DOHH2 (cell line): ENCODE measurements at regions not wholly inside any gene's neighbourhood (a gene's known extent, or its start where the extent isn't known, plus 50 kb on each side); places are given as distances from the start of the nearest gene placed in this dataset.

Experiments
- H3F3A ChIP-seq: fragments of 200-600 bp; sonication (generic), shearing (Covaris generic); 2 replicates; pipeline ENCODE4 v1.6.0; 2016; ENCODE audit warnings: antibody characterized with exemption, mild to moderate bottlenecking; ENCODE audit not compliant: control insufficient read depth, insufficient read depth
- H3K27ac ChIP-seq: fragments of 200-600 bp; sonication (generic); 2 replicates; pipeline ENCODE4 v1.5.1; 2014; ENCODE audit warnings: low read depth, mild to moderate bottlenecking, low read length, moderate library complexity
- H3K27me3 ChIP-seq: fragments of 200-600 bp; sonication (generic); 2 replicates; pipeline ENCODE4 v1.6.1; 2014; ENCODE audit warnings: mild to moderate bottlenecking, low read length, mixed read lengths; ENCODE audit not compliant: control insufficient read depth
- H3K36me3 ChIP-seq: fragments of 200-600 bp; sonication (generic); 2 replicates; pipeline ENCODE4 v1.6.1; 2014; ENCODE audit warnings: mild to moderate bottlenecking, low read length, moderate library complexity, mixed read lengths; ENCODE audit not compliant: control insufficient read depth
- H3K4me1 ChIP-seq: fragments of 200-600 bp; sonication (generic); 2 replicates; pipeline ENCODE4 v1.6.1; 2014; ENCODE audit warnings: mild to moderate bottlenecking, low read length, mixed read lengths; ENCODE audit not compliant: control insufficient read depth
- H3K4me2 ChIP-seq: fragments of 200-600 bp; sonication (generic); 2 replicates; pipeline ENCODE4 v1.6.0; 2014; ENCODE audit warnings: mild to moderate bottlenecking, low read length, moderate library complexity
- H3K4me3 ChIP-seq: fragments of 200-600 bp; sonication (generic); 2 replicates; pipeline ENCODE4 v1.5.1; 2014; ENCODE audit warnings: mild to moderate bottlenecking, low read length, mixed read lengths
- H3K79me2 ChIP-seq: fragments of 200-600 bp; sonication (generic); 2 replicates; pipeline ENCODE4 v1.6.1; 2014; ENCODE audit warnings: mild to moderate bottlenecking, low read length, mixed read lengths; ENCODE audit not compliant: control insufficient read depth
- H3K9me2 ChIP-seq: fragments of 200-600 bp; sonication (generic); replicated peaks from 2 replicates; pipeline ENCODE4 v1.6.1; 2014; ENCODE audit warnings: mild to moderate bottlenecking, low read length, mixed read lengths; ENCODE audit not compliant: control insufficient read depth
- H3K9me3 ChIP-seq: fragments of 200-600 bp; sonication (generic); 2 replicates; pipeline ENCODE4 v1.6.1; 2014; ENCODE audit warnings: antibody characterized with exemption, low read length, mixed read lengths; ENCODE audit not compliant: control insufficient read depth, insufficient read depth
- H4K20me1 ChIP-seq: fragments of 200-600 bp; sonication (generic); 2 replicates; pipeline ENCODE4 v1.6.0; 2014; ENCODE audit warnings: low read depth, mild to moderate bottlenecking, antibody characterized with exemption, low read length, moderate library complexity; ENCODE audit not compliant: control insufficient read depth, insufficient read depth
- EZH2phosphoT487 ChIP-seq: fragments of 200-600 bp; sonication (generic); IDR thresholded peaks from 2 replicates; pipeline ENCODE4 v1.6.1; 2017; ENCODE audit warnings: borderline replicate concordance, mild to moderate bottlenecking, antibody characterized with exemption, low read length, moderate library complexity, mixed read lengths
- TF ChIP-seq, protein P1 (sequence below): fragments of 200-600 bp; sonication (generic); IDR thresholded peaks from one replicate; pipeline ENCODE4 v1.5.1; 2014; ENCODE audit warnings: antibody characterized with exemption, mild to moderate bottlenecking, low read depth, low read length; ENCODE audit not compliant: poor library complexity, severe bottlenecking

DNA sequence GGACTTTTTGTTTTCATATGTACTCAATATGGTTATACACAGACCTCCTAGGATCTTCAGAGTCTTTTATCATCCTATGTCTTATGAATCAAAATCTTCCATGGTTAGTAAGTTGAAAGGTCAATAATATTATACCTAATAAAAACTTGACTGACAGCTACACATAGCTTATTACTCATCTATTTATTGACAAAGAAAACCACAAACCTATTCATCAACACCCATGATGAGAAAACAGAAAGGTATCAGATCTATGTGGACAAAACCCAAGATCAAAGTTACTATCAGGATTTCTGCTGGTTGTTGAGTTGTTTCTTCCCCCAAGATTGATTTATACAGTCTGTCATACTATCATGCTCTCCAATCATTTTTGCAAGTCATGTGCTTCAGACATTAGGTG, 460.1 kb upstream of the MANEA start:
- no peaks in the 10 kb centered on the region for H3K9me3 ChIP-seq
- no peaks in the 10 kb centered on the region for H3K36me3 ChIP-seq
- TF ChIP-seq, protein P1, sequence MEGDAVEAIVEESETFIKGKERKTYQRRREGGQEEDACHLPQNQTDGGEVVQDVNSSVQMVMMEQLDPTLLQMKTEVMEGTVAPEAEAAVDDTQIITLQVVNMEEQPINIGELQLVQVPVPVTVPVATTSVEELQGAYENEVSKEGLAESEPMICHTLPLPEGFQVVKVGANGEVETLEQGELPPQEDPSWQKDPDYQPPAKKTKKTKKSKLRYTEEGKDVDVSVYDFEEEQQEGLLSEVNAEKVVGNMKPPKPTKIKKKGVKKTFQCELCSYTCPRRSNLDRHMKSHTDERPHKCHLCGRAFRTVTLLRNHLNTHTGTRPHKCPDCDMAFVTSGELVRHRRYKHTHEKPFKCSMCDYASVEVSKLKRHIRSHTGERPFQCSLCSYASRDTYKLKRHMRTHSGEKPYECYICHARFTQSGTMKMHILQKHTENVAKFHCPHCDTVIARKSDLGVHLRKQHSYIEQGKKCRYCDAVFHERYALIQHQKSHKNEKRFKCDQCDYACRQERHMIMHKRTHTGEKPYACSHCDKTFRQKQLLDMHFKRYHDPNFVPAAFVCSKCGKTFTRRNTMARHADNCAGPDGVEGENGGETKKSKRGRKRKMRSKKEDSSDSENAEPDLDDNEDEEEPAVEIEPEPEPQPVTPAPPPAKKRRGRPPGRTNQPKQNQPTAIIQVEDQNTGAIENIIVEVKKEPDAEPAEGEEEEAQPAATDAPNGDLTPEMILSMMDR = no peak
- no peak for TF ChIP-seq EZH2phosphoT487
- no peaks in the 10 kb centered on the region for H3K4me1 ChIP-seq
- H3F3A ChIP-seq = no peaks in the 10 kb centered on the region
- H3K4me3 ChIP-seq = no peak overlapping the region
- H3K4me2 ChIP-seq = no peak overlapping the region
- no peaks in the 10 kb centered on the region for H3K79me2 ChIP-seq
- no peaks in the 10 kb centered on the region for H4K20me1 ChIP-seq
- H3K27me3 ChIP-seq = no peaks in the 10 kb centered on the region
- no peaks in the 10 kb centered on the region for H3K9me2 ChIP-seq
- H3K27ac ChIP-seq = no peak overlapping the region

DNA sequence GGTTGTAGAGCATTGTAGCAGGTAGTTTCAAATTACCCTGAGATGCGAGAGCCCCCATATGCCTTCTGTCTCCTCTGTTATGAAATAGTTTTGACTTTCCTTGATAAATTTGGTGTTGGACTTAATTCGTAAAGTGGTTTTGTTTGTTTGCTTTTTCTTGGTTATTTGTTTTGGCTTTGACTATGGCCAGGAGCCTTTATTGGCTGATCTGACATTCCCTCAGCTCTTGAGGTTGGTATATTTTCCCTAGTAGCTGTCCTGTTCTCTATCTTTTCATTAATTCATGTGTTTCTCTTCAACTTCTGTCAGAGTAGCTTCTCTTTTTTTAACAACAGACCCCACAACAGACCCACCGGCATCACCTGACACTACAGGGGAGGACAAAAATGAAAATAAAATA, 457.4 kb upstream of the MANEA start:
- no peaks in the 10 kb centered on the region for H3K4me1 ChIP-seq
- H3K4me2 ChIP-seq = no peak overlapping the region
- no peak for TF ChIP-seq EZH2phosphoT487
- TF ChIP-seq, protein P1 = no peak
- no peaks in the 10 kb centered on the region for H3K27me3 ChIP-seq
- H3K9me3 ChIP-seq = no peaks in the 10 kb centered on the region
- H3K9me2 ChIP-seq = no peaks in the 10 kb centered on the region
- no peaks in the 10 kb centered on the region for H3F3A ChIP-seq
- H3K36me3 ChIP-seq = no peaks in the 10 kb centered on the region
- H4K20me1 ChIP-seq = no peaks in the 10 kb centered on the region
- H3K4me3 ChIP-seq = no peak overlapping the region
- H3K27ac ChIP-seq = no peak overlapping the region
- H3K79me2 ChIP-seq = no peaks in the 10 kb centered on the region

DNA sequence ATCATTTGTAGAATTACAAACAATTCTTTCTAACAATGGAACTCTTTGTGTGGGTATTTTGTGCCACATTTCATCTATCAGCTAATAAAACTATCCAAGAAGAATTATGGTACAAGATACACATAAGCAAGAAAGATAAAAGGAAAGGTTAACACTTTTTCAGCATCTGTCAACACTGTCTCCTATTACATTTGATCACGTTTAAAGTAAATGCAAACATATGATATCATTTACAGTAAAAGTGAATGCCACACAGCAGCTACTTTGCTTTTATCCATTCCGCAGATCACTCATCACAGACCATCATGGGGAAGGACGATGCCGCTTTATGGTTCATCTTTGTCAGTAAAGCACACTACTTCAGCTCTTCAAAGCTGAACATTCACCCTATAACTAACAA, 456.4 kb upstream of the MANEA start:
- H3K4me3 ChIP-seq = no peak overlapping the region
- no peaks in the 10 kb centered on the region for H3K27me3 ChIP-seq
- H3K79me2 ChIP-seq = no peaks in the 10 kb centered on the region
- no peaks in the 10 kb centered on the region for H3K9me3 ChIP-seq
- no peak overlapping the region for H3K4me2 ChIP-seq
- H3F3A ChIP-seq = no peaks in the 10 kb centered on the region
- H4K20me1 ChIP-seq = no peaks in the 10 kb centered on the region
- H3K27ac ChIP-seq = no peak overlapping the region
- H3K36me3 ChIP-seq = no peaks in the 10 kb centered on the region
- TF ChIP-seq, protein P1 = no peak
- TF ChIP-seq EZH2phosphoT487 = no peak
- no peaks in the 10 kb centered on the region for H3K9me2 ChIP-seq
- no peaks in the 10 kb centered on the region for H3K4me1 ChIP-seq

DNA sequence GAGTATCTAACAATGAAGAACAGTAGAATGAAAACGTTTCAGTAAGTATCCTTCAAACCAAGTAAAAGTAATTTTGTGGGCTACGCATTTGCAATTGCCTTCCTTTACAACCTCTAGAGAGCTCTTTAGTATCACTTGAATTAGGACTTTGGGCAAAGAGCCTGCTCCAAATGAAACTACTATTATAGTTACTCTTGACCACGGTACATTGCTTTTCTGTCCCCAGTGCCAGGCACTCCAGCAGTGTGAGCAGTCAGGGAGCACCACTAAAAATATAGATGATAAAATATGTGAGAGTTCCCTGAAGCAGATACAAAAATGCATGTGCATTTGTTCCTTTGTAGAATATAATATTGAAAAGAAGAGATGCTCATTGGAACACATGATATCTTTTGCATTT, 450.1 kb upstream of the MANEA start:
- no peak for TF ChIP-seq EZH2phosphoT487
- TF ChIP-seq, protein P1 = no peak
- H3K27ac ChIP-seq = no peak overlapping the region
- H3K36me3 ChIP-seq = no peaks in the 10 kb centered on the region
- no peaks in the 10 kb centered on the region for H3K9me3 ChIP-seq
- H3K79me2 ChIP-seq = no peaks in the 10 kb centered on the region
- H3K4me1 ChIP-seq = no peaks in the 10 kb centered on the region
- no peaks in the 10 kb centered on the region for H3F3A ChIP-seq
- H3K4me2 ChIP-seq = no peak overlapping the region
- H3K27me3 ChIP-seq = no peaks in the 10 kb centered on the region
- H4K20me1 ChIP-seq = no peaks in the 10 kb centered on the region
- H3K4me3 ChIP-seq = no peak overlapping the region
- no peaks in the 10 kb centered on the region for H3K9me2 ChIP-seq
